IMR-90 (cell line): ENCODE measurements at regions not wholly inside any gene's neighbourhood (a gene's known extent, or its start where the extent isn't known, plus 50 kb on each side); places are given as distances from the start of the nearest gene placed in this dataset.

Source experiments
- ATAC-seq: fragments of 200-7000 bp; cut with Tn5 transposase; 2 replicates; pipeline ENCODE4 v1.9.1; 2020; ENCODE audit warnings: low read depth, mild to moderate bottlenecking, moderate library complexity
- BruUV-seq: library from RNA; stranded (reverse); fragments of 400-500 nt; replicated peaks from 2 replicates; lab custom pipeline; 2021; lab: Mats Ljungman, UMichigan
- CTCF ChIA-PET: fragments of 300-600 bp; formaldehyde crosslinking; extraction: SDS; loops from one replicate; lab custom pipeline; 2021; ENCODE audit warnings: antibody characterized with exemption; lab: Yijun Ruan, JAX
- POLR2A ChIA-PET: fragments of 300-600 bp; sonication (Branson Sonifier 250); formaldehyde crosslinking; loops from one replicate; lab custom pipeline; 2022; ENCODE audit warnings: antibody characterized with exemption; ENCODE audit not compliant: unreplicated experiment; lab: Charles Lee
- DNase-seq: peaks from one replicate; pipeline ENCODE4 v3.0.0; 2013
- H2AFZ ChIP-seq: replicated peaks from 2 replicates; pipeline ENCODE3; 2013; ENCODE audit warnings: low read length, mild to moderate bottlenecking; ENCODE audit not compliant: poor library complexity
- H2AK5ac ChIP-seq: 2 replicates; pipeline ENCODE4 v1.6.1; 2013; ENCODE audit warnings: low read depth, low read length, inconsistent platforms
- H2AK9ac ChIP-seq: replicated peaks from 2 replicates; pipeline ENCODE3; 2013; ENCODE audit warnings: mild to moderate bottlenecking, low read depth, low read length, moderate library complexity; ENCODE audit not compliant: poor library complexity
- H2BK120ac ChIP-seq: 2 replicates; pipeline ENCODE4 v1.6.1; 2013; ENCODE audit warnings: low read depth, low read length, inconsistent platforms
- H2BK15ac ChIP-seq: 3 replicates; pipeline ENCODE4 v1.6.1; 2013; ENCODE audit warnings: low read depth, low read length, inconsistent platforms
- H2BK20ac ChIP-seq: 2 replicates; pipeline ENCODE4 v1.6.1; 2013; ENCODE audit warnings: low read depth, mild to moderate bottlenecking, inconsistent platforms, low read length, moderate library complexity
- H2BK5ac ChIP-seq: 2 replicates; pipeline ENCODE4 v1.6.1; 2013; ENCODE audit warnings: mild to moderate bottlenecking, low read depth, low read length, inconsistent platforms; ENCODE audit not compliant: poor library complexity, severe bottlenecking
- H3K14ac ChIP-seq: replicated peaks from 2 replicates; pipeline ENCODE4 v1.6.1; 2013; ENCODE audit warnings: low read depth, low read length, inconsistent platforms
- H3K18ac ChIP-seq: 2 replicates; pipeline ENCODE4 v1.6.1; 2013; ENCODE audit warnings: low read depth, low read length, control low read depth
- H3K23ac ChIP-seq: 2 replicates; pipeline ENCODE4 v1.6.1; 2013; ENCODE audit warnings: low read depth, low read length, inconsistent platforms
- H3K27ac ChIP-seq: 2 replicates; pipeline ENCODE4 v1.5.1; 2013; ENCODE audit warnings: mild to moderate bottlenecking, control low read depth, low read length; ENCODE audit not compliant: insufficient read depth
- H3K27me3 ChIP-seq: 2 replicates; pipeline ENCODE4 v1.6.1; 2013; ENCODE audit warnings: low read length; ENCODE audit not compliant: control insufficient read depth, insufficient read depth
- H3K36me3 ChIP-seq: 2 replicates; pipeline ENCODE4 v1.6.1; 2013; ENCODE audit warnings: low read length, mixed read lengths; ENCODE audit not compliant: control insufficient read depth, insufficient read depth
- H3K4ac ChIP-seq: 2 replicates; pipeline ENCODE4 v1.6.1; 2013; ENCODE audit warnings: low read depth, low read length, inconsistent platforms
- H3K4me1 ChIP-seq: 2 replicates; pipeline ENCODE4 v1.6.1; 2013; ENCODE audit warnings: low read length, mixed read lengths; ENCODE audit not compliant: control insufficient read depth, insufficient read depth
- H3K4me2 ChIP-seq: 2 replicates; pipeline ENCODE4 v1.6.1; 2013; ENCODE audit warnings: low read depth, mild to moderate bottlenecking, control low read depth, low read length, moderate library complexity
- H3K4me3 ChIP-seq: 2 replicates; pipeline ENCODE4 v1.5.1; 2013; ENCODE audit warnings: low read depth, mild to moderate bottlenecking, control low read depth, low read length, moderate library complexity; ENCODE audit not compliant: insufficient read depth
- H3K56ac ChIP-seq: 2 replicates; pipeline ENCODE4 v1.6.1; 2013; ENCODE audit warnings: low read length, inconsistent platforms; ENCODE audit not compliant: insufficient read depth; ENCODE audit errors: extremely low read depth
- H3K79me1 ChIP-seq, 2 experiments: 2 replicates each; pipeline ENCODE4 v1.6.1; 2013; ENCODE audit warnings: low read length in 2 of 2, inconsistent platforms in 1 of 2, low read depth in 1 of 2
- H3K9ac ChIP-seq: 2 replicates; pipeline ENCODE4 v1.6.1; 2013; ENCODE audit warnings: low read depth, low read length, control low read depth
- H3K9me1 ChIP-seq: 2 replicates; pipeline ENCODE4 v1.6.1; 2013; ENCODE audit warnings: low read length, inconsistent platforms; ENCODE audit not compliant: insufficient read depth
- H3K9me3 ChIP-seq: 2 replicates; pipeline ENCODE4 v1.6.1; 2013; ENCODE audit warnings: low read length; ENCODE audit not compliant: control insufficient read depth, insufficient read depth
- H4K20me1 ChIP-seq: 2 replicates; pipeline ENCODE4 v1.6.1; 2013; ENCODE audit warnings: low read length, inconsistent platforms; ENCODE audit not compliant: insufficient read depth
- H4K5ac ChIP-seq: 2 replicates; pipeline ENCODE4 v1.6.1; 2013; ENCODE audit warnings: mild to moderate bottlenecking, low read depth, low read length, control low read depth
- H4K8ac ChIP-seq, 2 experiments: 2 replicates each; pipeline ENCODE4 v1.6.1; 2013; ENCODE audit warnings: low read depth in 2 of 2, low read length in 2 of 2, control low read depth in 1 of 2, inconsistent platforms in 1 of 2
- H4K91ac ChIP-seq: 2 replicates; pipeline ENCODE4 v1.6.1; 2013; ENCODE audit warnings: low read depth, low read length, inconsistent platforms; ENCODE audit not compliant: insufficient read depth
- CHD1 ChIP-seq: IDR thresholded peaks from 2 replicates; pipeline ENCODE4 v1.6.1; 2012; ENCODE audit warnings: low read depth, low read length, improper control_type of control experiment
- FOS ChIP-seq: fragments of 150-350 bp; IDR thresholded peaks from 2 replicates; pipeline ENCODE4 v1.6.1; 2016; ENCODE audit warnings: low read depth, low read length
- MAZ ChIP-seq: IDR thresholded peaks from 2 replicates; pipeline ENCODE4 v1.6.1; 2012; ENCODE audit warnings: low read depth, mild to moderate bottlenecking, low read length, improper control_type of control experiment, moderate library complexity, borderline replicate concordance
- POLR2A ChIP-seq: IDR thresholded peaks from 2 replicates; pipeline ENCODE4 v1.6.1; 2012; ENCODE audit warnings: mild to moderate bottlenecking, low read depth, low read length
- RFX5 ChIP-seq: IDR thresholded peaks from 2 replicates; pipeline ENCODE4 v1.8.0; 2012; ENCODE audit warnings: low read depth, mild to moderate bottlenecking, low read length, moderate library complexity
- WGBS, 2 experiments: methylation state at CpG; one replicate each; pipeline versions ENCODE4 v1.1.5 to v1.1.7; 2013; ENCODE audit warnings: missing lambda C conversion rate in 2 of 2; ENCODE audit not compliant: insufficient read length in 1 of 2; ENCODE audit errors: extremely low coverage in 2 of 2; 5-methylcytosine and 5-hydroxymethylcytosine counted together
- dilution Hi-C: fragments of 300-500 bp; cut with HindIII; formaldehyde crosslinking; loops from one replicate; pipeline ENCODE4 v1.14.3; 2018; ENCODE audit warnings: low sequenced_read_pairs; ENCODE audit not compliant: unreplicated experiment
- in situ Hi-C: fragments of 300-500 bp; cut with MboI; formaldehyde crosslinking; loops from 3 replicates; pipeline ENCODE4 v1.14.3; 2019; ENCODE audit warnings: low sequenced_read_pairs, inconsistent platforms, mixed read lengths
- intact Hi-C: fragments of 100-400 bp; cut with micrococcal nuclease; formaldehyde crosslinking; loops from 2 replicates; pipeline ENCODE4 v1.10.0; 2022
- TF ChIP-seq, protein P1 (sequence below): conservative IDR thresholded peaks from 2 replicates; pipeline ENCODE4 v1.5.1; 2012; ENCODE audit warnings: mild to moderate bottlenecking, low read depth, low read length, improper control_type of control experiment
- TF ChIP-seq, protein P2 (sequence below): fragments of 150-350 bp; IDR thresholded peaks from 2 replicates; pipeline ENCODE4 v1.6.1; 2017; ENCODE audit warnings: mild to moderate bottlenecking, antibody characterized with exemption, low read length, low read depth
- TF ChIP-seq, protein P3 (sequence below): fragments of 150-350 bp; IDR thresholded peaks from 2 replicates; pipeline ENCODE4 v1.6.1; 2016; ENCODE audit warnings: low read depth, mild to moderate bottlenecking, low read length, moderate library complexity, borderline replicate concordance

DNA sequence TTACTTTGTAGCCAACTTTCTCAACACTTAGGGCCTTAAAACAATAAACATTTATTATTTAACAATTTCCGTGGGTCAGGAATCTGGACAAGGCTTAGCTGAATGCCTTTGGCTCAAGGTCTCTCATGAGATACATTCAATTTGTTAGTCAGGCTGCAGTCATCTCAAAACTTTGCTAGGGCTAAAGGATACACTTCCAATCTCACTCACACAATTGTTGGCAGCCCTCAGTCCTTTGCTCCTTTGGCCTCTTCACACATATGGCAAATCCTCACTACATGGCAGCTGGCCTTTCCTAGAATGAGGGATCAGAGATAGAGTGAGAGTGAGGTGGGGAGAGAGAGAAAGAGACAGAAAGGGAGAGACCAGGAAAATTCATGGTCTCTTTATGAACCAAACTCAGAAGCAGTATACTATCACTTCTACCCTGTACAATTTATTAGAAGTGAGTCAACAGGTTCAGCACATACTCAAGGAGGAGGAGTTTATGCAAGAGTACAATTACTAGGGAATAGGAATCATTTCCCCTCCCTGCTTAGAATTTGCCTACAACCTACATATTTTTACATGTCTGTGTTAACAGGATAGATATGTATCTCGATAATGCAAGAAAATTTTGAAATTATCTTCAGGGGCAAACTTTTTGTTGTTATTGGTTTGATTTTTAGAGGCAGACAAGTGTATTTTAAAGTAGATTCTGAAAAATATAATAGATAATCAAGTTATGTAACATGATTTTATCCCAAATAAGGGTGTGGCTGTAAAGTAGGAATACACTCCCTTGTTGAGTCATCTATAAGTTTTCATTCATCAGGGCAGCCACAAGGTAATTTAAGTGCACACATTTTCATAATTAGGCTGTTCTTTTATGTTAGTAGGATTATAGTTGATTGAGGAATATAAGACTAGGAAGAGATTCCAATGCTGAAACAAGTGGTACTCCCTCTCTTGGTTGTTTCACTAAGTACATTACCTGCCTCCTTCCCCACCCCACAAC is 85.9 kb upstream of the HMGCLL1 start (continued):
- TF ChIP-seq, protein P1, sequence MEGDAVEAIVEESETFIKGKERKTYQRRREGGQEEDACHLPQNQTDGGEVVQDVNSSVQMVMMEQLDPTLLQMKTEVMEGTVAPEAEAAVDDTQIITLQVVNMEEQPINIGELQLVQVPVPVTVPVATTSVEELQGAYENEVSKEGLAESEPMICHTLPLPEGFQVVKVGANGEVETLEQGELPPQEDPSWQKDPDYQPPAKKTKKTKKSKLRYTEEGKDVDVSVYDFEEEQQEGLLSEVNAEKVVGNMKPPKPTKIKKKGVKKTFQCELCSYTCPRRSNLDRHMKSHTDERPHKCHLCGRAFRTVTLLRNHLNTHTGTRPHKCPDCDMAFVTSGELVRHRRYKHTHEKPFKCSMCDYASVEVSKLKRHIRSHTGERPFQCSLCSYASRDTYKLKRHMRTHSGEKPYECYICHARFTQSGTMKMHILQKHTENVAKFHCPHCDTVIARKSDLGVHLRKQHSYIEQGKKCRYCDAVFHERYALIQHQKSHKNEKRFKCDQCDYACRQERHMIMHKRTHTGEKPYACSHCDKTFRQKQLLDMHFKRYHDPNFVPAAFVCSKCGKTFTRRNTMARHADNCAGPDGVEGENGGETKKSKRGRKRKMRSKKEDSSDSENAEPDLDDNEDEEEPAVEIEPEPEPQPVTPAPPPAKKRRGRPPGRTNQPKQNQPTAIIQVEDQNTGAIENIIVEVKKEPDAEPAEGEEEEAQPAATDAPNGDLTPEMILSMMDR = no peak
- TF ChIP-seq POLR2A = no peak

DNA sequence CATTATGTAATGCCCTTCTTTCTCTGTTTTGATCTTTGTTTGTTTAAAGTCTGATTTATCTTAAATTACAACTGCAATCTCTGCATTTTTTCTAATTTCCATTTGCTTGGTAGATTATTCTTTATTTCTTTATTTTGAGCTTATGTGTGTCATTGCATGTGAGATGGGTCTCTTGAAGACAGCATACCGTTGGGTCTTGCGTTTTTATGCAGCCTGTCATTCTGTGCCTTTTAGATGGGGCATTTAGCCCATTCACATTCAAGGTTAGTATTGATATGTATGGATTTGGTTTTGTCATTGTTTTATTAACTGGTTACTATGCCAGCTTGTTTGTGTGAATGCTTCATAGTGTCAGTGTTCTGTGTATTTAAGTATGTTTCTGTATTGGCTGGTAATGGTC is 84.9 kb upstream of the HMGCLL1 start:
- no TSS peak for BruUV-seq
- Histone ChIP-seq H2BK5ac (no peak overlapping the region), H2BK15ac (no peak overlapping the region), H2AK5ac (no peak overlapping the region), H4K8ac (no peak overlapping the region), H3K27me3 (no peaks in the 10 kb centered on the region), H3K79me1 (no peaks in the 10 kb centered on the region), H3K4me1 (peaks cover 4% of the 10 kb centered on the region; the same call in 1 of the 2 replicates), H3K9me1 (no peaks in the 10 kb centered on the region), H3K27ac (no peak overlapping the region), H3K14ac (no peak overlapping the region), H3K18ac (no peak overlapping the region), H2AK9ac (no peak overlapping the region), H3K23ac (no peak overlapping the region), H3K4ac (no peak overlapping the region), H3K9ac (no peak overlapping the region), H2BK20ac (no peak overlapping the region), H4K91ac (no peak overlapping the region), H4K20me1 (no peaks in the 10 kb centered on the region), H3K56ac (no peak overlapping the region), H4K5ac (no peak overlapping the region), H3K4me3 (no peak overlapping the region), H3K36me3 (no peaks in the 10 kb centered on the region), H3K4me2 (no peak overlapping the region), H2BK120ac (no peak overlapping the region), H3K9me3 (0 out of 2 replicates have a peak, but pooled peaks cover 2% of the 10 kb centered on the region), H2AFZ (no peak overlapping the region)
- ChIA-PET POLR2A (no interaction called here), CTCF (no interaction called here)
- in situ Hi-C loops = no loop called here
- intact Hi-C loops = no loop called here
- DNase-seq (no peak), ATAC-seq (no peak)
- WGBS, 2 experiments = no CpG with 5 or more reads among the region's 2 CpGs
- dilution Hi-C loops = no loop called here
- TF ChIP-seq, protein P2, sequence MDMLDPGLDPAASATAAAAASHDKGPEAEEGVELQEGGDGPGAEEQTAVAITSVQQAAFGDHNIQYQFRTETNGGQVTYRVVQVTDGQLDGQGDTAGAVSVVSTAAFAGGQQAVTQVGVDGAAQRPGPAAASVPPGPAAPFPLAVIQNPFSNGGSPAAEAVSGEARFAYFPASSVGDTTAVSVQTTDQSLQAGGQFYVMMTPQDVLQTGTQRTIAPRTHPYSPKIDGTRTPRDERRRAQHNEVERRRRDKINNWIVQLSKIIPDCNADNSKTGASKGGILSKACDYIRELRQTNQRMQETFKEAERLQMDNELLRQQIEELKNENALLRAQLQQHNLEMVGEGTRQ = no peak
- TF ChIP-seq, protein P3, sequence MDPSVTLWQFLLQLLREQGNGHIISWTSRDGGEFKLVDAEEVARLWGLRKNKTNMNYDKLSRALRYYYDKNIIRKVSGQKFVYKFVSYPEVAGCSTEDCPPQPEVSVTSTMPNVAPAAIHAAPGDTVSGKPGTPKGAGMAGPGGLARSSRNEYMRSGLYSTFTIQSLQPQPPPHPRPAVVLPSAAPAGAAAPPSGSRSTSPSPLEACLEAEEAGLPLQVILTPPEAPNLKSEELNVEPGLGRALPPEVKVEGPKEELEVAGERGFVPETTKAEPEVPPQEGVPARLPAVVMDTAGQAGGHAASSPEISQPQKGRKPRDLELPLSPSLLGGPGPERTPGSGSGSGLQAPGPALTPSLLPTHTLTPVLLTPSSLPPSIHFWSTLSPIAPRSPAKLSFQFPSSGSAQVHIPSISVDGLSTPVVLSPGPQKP = no peak
- no peak for TF ChIP-seq CHD1
- TF ChIP-seq, protein P1 = no peak
- no peak for TF ChIP-seq MAZ
- TF ChIP-seq FOS = no peak
- TF ChIP-seq RFX5 = no peak
